Activated CD4-positive, alpha-beta T cell treated with anti-CD3 and anti-CD28 coated beads, Interleukin-2, amount 50 U/mL, for 24 hours (primary cell): ENCODE measurements at regions not wholly inside any gene's neighbourhood (a gene's known extent, or its start where the extent isn't known, plus 50 kb on each side); places are given as distances from the start of the nearest gene placed in this dataset.

Experiments
- DNase-seq, 2 donors: peaks; one replicate each; pipeline ENCODE4 v3.0.0-alpha.2; 2020; ENCODE audit warnings: low read depth in 1 of 2, low spot score in 1 of 2

GRCh38 chr3:804211-804610 lies 288.6 kb upstream of the CNTN6 start:
- DNase-seq: no peak

DNA sequence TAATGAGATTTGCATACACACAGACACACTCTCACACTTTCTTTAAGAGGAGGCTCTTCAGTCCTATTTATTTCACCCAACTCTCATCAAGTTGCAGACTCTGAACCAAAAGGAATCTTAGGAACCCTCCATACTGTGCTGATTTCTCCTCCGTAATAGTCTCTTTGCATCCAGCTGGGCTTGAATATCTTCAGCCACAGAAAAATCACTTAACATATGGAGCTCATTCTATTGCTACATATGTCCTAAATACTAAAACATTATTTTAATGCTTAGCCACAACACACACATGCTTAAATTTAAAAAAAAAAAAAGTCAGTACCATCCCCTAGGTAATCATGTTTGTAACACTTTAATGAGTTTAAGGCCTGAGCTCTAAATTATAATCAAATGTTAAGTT lies 287.5 kb upstream of the CNTN6 start:
- DNase-seq: no peak

GRCh38 chr3:806006-806405 lies 286.8 kb upstream of the CNTN6 start:
- no peak for DNase-seq

DNA sequence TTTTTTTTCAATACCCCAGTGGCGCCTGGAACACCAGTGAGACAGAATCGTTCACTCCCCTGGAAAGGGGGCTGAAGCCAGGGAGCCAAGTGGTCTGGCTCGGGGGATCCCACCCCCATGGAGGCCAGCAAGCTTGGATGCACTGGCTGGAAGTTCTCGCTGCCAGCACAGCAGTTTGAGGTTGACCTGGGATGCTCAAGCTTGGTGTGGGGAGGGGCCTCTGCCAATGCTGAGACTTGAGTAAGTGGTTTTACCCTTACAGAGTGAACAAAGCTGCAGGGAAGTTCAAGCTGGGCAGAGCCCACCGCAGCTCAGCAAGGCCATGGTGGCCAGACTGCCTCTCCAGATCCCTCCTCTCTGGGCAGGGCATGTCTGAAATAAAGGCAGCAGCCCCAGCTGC lies 276.2 kb upstream of the CNTN6 start:
- DNase-seq: no peak

- no peak for DNase-seq
These were observed 258.1 kb upstream of the CNTN6 start for GRCh38 chr3:834679-835078.

DNA sequence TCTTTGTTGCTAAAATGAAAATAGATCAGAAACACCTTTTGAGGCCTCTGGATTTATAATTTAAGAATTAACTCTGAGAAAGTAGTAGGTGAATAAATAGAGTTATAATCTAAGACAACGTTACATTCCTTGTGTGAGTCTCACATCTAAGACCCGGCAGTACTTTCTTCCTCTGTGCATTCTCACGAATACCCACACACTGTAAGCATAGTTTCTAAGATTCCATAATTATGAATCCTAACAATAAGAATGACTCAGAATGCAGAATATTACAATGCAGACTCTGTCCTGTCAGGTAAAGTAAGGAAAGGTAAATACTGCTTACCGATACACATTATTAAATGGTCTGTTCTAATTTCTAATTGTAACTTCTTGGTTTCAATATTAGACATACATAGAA lies 257.7 kb upstream of the CNTN6 start:
- no peak for DNase-seq

DNA sequence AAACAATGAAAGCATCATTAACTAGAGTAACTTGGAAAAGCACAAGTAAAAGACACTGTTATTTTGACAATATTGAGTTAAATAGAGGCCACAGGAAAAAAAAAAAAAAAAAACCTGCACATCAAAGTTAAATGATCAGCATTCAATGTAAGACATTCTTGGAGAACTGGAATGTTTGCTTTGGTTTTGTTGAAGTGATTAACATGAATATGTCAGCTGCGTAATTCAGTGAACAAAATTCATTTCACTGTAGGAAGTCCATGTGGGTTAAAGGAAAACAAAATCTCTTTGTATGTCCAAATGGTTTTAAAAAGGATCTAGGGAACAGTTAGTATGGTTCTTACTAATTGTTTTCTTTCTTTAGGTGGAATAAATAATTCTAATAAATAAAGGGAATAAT lies 252.8 kb upstream of the CNTN6 start:
- no peak for DNase-seq

DNA sequence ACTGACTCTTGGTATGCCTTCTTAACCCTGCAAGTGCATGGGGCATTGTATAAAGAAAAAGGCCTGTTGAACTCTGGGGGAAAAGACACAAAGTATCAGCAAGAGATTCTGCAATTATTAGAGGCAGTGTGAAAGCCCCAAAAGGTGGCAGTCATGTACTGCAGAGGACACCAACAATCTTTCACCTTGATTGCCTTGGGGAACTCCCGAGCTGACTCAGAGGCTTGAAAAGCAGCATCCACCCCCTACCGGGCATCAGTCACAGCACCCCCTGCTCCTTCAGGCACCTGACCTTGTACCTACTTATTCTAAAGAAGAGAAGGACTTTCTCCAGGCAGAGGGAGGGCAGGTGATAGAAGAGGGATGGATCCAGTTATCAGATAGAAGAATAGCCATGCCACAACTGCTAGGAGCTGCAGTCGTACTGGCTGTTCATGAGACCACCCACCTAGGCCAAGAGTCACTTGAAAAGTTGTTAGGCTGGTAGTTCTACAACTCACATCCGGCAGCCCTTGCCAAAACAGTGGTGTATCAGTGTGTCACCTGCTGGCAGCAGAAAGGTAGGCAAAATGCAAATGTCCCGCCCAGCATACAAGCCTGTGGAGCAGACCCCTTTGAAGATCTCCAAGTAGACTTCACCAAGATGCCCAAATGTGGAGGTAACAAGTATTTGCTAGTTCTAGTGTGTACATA lies 241.6 kb upstream of the CNTN6 start:
- no peak for DNase-seq

DNA sequence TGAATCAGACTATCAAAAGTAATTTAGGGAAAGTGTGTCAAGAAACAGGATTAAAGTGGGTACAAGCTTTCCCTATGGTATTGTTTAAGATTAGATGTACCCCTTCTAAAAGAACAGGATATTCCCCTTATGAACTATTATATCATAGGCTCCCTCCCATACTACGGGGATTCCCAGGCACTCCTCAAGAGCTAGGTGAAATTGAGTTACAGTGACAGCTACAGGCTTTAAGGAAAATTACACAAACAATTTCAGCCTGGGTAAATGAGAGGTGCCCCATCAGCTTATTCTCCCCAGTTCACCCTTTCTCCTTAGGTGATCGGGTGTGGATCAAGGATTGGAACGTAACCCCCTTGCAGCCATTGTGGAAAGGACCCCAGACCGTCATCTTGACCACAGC lies 240.8 kb upstream of the CNTN6 start:
- DNase-seq: no peak

- no peak for DNase-seq
These were observed 239.3 kb upstream of the CNTN6 start for GRCh38 chr3:853489-853888.

DNA sequence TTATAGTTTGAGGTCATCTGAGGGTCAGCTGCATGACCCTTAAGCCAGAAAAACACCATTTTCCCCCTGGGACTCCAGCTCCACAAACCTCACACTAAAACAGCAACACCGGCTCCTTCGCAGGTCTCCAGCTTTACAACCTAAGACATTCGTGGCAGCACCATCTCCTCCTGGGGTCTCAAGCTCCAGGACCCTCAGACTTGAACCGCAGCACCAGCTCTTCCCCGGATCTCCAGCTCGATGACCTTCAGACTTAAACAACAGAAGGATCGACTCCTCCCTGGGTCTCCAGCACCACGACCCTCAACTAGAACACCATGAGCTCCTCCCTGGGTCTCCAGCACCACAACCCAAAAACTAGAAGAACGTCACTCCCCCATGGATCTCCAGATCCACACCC lies 233.7 kb upstream of the CNTN6 start:
- no peak for DNase-seq

GRCh38 chr3:861721-862120 lies 231.1 kb upstream of the CNTN6 start:
- DNase-seq: no peak

- no peak for DNase-seq
These were observed 223.6 kb upstream of the CNTN6 start for GRCh38 chr3:869269-869668.

DNA sequence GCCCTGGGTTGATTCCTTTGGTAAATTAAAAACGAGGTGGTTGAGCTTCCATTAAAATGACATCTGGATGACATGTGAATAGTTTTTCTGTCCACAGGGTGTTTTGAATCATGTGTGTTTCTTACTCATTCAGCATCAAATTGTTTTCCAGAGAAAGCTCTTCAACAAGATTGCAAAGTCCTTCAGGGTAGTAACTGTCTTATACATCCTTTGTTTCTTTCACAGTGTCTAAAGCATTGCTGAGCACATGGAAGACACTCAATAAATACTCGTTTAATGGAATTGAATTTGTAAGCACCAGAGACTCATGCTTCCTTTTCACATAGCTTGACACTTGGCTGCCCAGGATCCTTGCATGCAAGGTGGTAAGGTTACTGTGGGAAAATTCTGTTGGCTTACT lies 223.1 kb upstream of the CNTN6 start:
- no peak for DNase-seq

GRCh38 chr3:871651-872050 lies 221.2 kb upstream of the CNTN6 start:
- no peak for DNase-seq

- DNase-seq: no peak
These were observed 215.8 kb upstream of the CNTN6 start for GRCh38 chr3:877001-877400.

- DNase-seq: no peak
These were observed 214.1 kb upstream of the CNTN6 start for GRCh38 chr3:878746-879145.

- DNase-seq: no peak
These were observed 212.5 kb upstream of the CNTN6 start for GRCh38 chr3:880371-880770.

DNA sequence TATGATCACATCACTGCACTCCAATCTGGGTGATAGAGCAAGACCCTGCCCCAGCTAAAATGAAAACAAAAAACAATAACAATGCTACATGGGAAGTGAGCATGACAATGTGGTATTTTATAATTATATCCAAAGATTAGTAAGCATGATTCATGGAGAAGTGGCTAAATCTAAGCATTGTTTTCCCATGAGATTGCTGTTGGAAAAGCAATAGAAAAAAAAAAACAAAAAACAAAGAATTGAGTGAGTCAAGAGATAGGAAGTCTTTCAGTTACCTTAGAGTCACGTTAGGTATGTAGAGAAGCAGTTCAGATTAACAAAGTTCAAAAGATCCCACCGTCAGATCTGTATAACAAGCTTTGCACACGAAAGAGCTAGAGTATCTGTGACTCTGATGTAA lies 210.3 kb upstream of the CNTN6 start:
- no peak for DNase-seq

DNA sequence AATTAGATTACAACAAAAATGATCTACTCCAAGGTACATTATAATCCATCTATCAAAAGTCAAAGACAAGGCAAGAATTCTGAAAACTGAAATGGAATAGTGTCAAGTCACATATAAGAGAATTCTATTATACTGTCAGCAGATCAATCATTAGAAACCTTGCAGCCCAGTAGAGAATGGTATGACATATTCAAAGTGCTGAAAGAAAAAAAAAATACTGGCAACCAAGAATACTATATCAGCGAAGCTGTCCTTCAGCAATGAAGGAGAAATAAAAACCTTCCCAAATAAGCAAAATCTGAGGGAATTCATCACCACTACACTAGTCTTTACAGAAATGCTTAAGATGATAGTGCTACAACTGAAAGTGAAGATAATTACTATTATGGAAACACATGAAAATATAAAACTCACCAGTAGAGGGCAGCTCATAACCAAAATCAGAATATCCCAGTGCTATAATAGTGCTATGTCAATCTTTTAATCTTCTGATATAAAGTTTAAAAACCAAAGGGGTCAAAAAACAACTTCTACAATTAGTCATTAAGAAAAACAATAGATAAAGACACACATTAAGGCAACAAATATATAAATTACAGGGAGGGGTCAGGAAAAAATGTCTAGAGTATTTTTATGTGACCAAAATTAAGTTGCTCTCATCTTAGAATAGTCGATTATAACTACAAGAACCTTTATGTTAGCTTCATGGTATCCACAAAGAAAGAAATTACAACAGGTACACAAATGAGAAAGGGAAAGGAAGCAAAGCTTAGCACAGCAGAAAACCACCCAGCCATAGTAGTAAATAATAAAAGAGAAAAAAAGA lies 190.7 kb upstream of the CNTN6 start:
- no peak for DNase-seq

GRCh38 chr3:905217-905616 lies 187.6 kb upstream of the CNTN6 start:
- DNase-seq: no peak

DNA sequence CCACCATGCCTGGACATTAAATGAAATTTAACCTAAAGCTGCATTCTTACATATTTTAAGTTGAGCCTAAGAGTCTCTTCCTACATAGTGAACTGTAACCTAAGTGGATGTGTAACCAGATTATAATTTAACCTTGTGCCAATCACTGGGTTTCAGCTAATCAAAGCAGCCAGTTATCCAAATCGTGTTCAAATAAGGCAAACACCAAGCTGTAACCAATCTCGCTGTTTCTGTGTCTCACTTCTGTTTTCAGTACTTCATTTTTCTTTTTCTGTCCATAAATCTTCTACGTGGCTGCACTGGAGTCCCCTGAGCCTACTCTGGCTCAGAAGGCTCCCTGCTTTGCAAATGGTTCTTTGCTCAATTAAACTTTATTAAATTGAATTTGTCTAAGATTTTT lies 186.1 kb upstream of the CNTN6 start:
- no peak for DNase-seq

DNA sequence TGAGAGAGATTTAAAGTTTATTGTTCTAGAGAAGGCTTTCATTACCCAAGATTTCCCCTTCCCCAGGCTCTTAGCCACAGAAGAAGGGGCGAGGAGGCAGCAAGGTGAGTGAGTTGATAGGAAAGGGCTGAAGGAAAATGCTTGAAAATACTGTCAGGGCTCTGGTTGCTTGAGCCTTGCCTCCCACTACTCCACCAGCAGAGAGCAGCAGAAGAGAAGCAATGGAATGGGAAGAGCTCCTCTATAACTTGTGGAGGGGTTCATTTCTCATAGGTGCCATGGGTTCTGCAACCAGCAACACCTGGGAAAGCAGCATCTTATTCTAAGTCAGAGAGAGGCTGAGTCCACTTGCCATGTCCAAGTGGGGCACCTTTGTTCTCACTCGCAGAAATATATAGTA lies 184.0 kb upstream of the CNTN6 start:
- no peak for DNase-seq
